ENCODE measurements at regions not wholly inside any gene's neighbourhood (a gene's known extent, or its start where the extent isn't known, plus 50 kb on each side); places are given as distances from the start of the nearest gene placed in this dataset.
A peak's percentile ranks its signal among the peaks of the same experiment; 100 is the strongest.

DNA sequence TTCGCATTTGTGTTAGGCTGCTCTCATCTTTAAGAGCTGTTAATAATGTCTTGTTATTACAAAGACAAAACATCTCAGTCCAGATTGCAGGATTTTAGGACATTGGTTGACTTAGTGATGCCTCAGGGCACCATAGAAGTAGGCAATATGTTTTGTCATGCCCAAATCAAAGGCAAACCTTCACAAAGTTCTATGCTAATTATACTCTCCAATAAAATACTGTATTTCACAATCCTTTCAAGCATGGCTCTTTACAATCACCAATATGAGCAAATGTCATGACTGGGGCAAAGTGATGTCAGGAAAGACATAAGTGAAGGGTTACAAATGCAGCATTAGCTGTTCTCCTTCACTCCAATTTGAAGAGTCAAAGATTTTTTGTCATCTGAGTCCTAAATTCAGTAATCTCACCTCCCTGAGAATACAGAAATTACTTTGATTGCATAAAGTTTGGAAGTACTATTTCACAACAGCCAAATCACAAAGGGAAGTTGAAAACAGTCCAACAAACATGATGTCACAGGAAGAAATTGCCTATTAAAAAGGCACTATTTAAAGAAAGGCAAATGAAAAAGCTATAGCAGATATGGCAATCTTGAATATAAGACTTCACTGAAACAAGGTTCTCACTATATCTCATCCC lies 303.2 kb downstream of the PRR16 start:
- DNase-seq (ENCODE audit: low read depth), result peak; percentile 76
- TF ChIP-seq, protein P1, sequence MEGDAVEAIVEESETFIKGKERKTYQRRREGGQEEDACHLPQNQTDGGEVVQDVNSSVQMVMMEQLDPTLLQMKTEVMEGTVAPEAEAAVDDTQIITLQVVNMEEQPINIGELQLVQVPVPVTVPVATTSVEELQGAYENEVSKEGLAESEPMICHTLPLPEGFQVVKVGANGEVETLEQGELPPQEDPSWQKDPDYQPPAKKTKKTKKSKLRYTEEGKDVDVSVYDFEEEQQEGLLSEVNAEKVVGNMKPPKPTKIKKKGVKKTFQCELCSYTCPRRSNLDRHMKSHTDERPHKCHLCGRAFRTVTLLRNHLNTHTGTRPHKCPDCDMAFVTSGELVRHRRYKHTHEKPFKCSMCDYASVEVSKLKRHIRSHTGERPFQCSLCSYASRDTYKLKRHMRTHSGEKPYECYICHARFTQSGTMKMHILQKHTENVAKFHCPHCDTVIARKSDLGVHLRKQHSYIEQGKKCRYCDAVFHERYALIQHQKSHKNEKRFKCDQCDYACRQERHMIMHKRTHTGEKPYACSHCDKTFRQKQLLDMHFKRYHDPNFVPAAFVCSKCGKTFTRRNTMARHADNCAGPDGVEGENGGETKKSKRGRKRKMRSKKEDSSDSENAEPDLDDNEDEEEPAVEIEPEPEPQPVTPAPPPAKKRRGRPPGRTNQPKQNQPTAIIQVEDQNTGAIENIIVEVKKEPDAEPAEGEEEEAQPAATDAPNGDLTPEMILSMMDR (conservative IDR thresholded peaks at IDR 0.05; ENCODE audit: low read depth, low read length), result no peak
- no peak overlapping the region for H3K4me3 ChIP-seq (ENCODE audit: low read depth, low read length)

DNA sequence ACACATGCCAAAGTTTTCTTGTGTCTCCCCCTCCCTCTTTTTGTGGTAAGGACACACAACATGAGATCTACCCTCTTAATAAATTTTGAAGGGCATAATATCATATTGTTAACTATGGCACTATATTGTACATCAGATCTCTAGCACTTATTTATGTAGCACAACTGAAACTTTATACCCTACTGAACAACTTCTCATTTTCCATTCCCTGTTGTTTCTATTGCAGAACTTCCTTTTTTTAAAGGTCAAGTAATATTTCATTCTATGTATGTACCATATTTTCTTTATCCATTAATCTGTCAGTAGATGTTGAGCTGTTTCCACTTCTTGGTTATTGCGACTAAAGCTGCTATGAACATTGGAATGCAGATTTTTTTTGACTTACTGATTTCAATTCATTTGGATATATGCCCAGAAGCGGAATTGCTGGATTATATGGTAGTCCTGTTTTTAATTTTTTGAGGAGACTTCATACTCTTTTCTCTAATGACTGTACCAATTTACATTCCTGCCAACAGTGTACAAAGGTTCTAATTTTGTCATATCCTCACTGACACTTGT lies 305.3 kb downstream of the PRR16 start:
- peak; percentile 23 for DNase-seq (ENCODE audit: low read depth)
- H3K4me3 ChIP-seq (ENCODE audit: low read depth, low read length), result no peak overlapping the region
- TF ChIP-seq, protein P1 (conservative IDR thresholded peaks at IDR 0.05; ENCODE audit: low read depth, low read length), result no peak

DNA sequence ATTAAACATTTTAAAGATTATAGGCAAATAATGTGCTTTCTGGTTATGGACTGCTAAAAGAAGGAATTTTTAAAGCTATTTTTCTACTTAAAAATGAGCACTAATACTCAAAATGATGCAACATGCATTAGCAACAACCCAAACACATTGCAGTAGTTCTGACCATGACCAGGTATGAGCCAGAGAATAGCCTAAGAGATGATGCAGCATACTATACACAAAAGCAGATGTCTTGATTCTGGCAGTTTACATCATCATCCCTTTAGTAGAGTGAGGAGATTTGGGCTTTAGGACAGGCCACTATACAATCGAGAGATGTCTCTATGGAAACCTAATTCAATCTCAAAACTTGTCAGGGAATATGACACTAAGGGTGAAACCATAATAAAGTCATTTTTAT lies 307.1 kb downstream of the PRR16 start:
- TF ChIP-seq, protein P1 (conservative IDR thresholded peaks at IDR 0.05; ENCODE audit: low read depth, low read length), result no peak
- no peak for DNase-seq (ENCODE audit: low read depth)
- no peak overlapping the region for H3K4me3 ChIP-seq (ENCODE audit: low read depth, low read length)

DNA sequence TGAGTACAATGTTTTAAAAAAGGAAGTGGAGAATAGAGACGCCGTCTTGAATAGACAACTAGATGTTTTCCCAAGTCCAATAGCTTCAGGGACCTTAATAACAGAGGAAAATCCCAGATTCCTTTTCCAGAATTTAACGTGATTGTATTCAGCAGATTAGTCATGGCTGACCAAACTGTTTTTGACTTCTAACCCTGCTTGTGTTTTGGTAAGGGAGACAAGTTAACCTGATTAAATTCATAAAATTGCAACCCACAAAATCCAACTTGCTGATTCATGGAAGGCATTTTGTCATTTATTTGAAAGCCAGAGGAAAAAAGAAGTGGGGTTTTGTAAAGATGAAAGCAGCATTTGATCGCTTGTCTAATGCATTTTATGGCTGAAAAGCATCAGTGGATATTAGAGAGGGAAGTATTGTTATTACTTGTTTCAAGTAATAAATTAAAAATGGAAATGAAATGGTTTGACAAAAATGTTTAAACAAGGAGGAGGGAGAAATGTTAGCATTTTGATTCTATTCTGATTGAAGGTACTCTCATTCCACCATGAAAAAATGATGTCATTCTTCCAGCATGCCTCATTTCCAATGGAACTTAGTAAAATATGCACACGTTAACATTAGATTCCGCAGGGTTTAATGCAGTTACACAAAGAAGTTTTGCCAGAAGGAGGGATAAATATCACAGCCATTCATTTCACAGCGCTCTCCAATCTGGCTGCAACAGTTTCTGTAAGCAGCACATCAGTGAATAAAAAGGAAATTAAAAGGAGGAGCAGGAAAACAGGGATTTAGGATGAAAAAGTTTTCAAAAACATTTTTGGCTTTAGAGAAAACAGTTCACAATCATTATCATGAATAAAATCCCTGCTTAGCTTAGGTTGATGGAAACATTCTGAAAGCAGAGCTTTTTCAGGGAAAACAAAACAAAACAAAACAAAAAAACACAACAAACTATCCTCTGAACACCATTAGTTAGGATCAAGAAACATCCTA lies 314.7 kb downstream of the PRR16 start:
- no peak overlapping the region for H3K4me3 ChIP-seq (ENCODE audit: low read depth, low read length)
- TF ChIP-seq, protein P1 (conservative IDR thresholded peaks at IDR 0.05; ENCODE audit: low read depth, low read length), result no peak
- DNase-seq (ENCODE audit: low read depth), result peak; percentile 43

DNA sequence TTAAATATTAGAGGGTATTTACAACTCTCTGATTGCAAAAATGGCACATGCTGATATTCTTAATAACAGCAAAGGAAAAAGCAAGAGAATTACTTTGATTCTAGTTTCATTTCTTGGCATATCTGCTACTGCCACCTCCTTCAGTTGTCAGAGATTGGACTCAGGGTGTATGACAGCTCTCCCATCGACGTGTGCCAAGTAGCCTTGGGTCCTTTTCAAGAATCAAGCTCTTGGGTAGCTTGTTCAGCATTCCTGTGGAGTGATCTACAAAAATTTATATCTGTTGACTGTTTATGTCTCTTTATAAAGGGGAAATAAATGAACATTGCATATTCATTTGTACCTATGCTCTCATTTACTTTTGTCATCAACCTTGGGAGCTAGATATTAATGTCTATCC lies 315.6 kb downstream of the PRR16 start:
- no peak for DNase-seq (ENCODE audit: low read depth)
- TF ChIP-seq, protein P1 (conservative IDR thresholded peaks at IDR 0.05; ENCODE audit: low read depth, low read length), result no peak
- H3K4me3 ChIP-seq (ENCODE audit: low read depth, low read length), result no peak overlapping the region

DNA sequence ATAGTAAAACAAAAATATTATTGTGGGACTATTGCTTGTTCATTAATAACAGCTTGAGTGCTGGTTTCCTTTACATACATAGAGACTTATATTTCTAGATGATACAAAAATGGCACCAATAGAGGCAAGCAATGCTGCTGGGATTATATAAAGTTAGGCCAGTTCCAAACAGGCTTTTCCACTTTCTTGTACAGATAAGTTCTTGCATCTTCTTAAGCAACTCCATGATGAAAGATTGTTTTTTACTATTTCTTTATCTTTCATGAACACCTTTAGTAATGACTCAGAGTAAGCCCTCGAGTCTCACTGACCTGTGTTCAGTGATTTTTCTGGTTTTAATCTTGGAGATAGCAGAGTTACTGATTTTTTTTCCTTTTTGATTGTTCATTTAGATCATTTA lies 324.4 kb downstream of the PRR16 start:
- TF ChIP-seq, protein P1 (conservative IDR thresholded peaks at IDR 0.05; ENCODE audit: low read depth, low read length), result no peak

More for the DNA sequence above, 324.4 kb downstream of the PRR16 start:
- no peak for DNase-seq (ENCODE audit: low read depth)
- H3K4me3 ChIP-seq (ENCODE audit: low read depth, low read length), result no peak overlapping the region

Measured in choroid plexus epithelial cell (primary cell).